ENCODE measurements at regions not wholly inside any gene's neighbourhood (a gene's known extent, or its start where the extent isn't known, plus 50 kb on each side); places are given as distances from the start of the nearest gene placed in this dataset.

GRCh38 chr9:79152306-79152705 lies 419.5 kb upstream of the TLE4 start:
- no peak for DNase-seq (ENCODE audit: low spot score)

- DNase-seq (ENCODE audit: low spot score) = no peak
Observed at GRCh38 chr9:79154806-79155205, 417.0 kb upstream of the TLE4 start.

DNA sequence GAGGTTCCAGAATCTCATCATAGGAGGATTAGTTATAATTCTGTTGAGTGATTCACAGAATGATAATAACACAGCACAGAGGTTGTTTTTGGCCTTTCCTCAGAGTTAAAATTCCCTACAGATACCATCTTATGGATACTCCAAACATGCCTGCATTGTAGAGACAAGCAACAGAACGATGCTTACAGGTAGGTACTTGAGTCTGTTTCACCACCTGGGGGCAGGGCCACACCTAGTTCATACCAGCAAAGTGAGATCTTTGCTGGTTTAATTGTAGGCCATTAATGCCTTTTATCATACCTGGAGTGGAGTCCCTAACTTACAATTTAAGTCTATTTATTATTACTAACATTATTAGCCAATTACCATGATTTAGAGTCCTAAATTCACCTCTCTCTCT lies 416.5 kb upstream of the TLE4 start:
- DNase-seq (ENCODE audit: low spot score) = no peak

- DNase-seq (ENCODE audit: low spot score) = no peak
Observed at GRCh38 chr9:79163544-79163943, 408.2 kb upstream of the TLE4 start.

DNA sequence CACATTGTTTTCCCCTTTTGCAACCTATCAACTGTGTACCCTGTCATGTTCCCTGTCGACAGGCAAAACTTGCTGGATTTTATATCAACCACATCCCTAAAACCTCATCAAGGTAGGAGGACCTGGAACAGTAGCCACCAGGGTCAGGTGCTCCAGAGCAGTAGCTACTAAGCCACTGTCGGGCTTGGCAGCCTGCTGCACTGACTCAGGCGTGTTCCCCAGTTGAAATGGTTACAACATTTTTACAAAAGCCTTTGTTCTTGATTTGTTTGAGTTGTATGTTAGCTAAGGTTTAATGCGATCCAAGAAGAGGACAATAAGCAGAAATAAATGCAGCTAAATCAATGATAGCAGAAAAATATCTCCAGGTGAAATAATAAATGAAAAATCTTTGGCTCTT lies 407.4 kb upstream of the TLE4 start:
- DNase-seq (ENCODE audit: low spot score) = no peak

DNA sequence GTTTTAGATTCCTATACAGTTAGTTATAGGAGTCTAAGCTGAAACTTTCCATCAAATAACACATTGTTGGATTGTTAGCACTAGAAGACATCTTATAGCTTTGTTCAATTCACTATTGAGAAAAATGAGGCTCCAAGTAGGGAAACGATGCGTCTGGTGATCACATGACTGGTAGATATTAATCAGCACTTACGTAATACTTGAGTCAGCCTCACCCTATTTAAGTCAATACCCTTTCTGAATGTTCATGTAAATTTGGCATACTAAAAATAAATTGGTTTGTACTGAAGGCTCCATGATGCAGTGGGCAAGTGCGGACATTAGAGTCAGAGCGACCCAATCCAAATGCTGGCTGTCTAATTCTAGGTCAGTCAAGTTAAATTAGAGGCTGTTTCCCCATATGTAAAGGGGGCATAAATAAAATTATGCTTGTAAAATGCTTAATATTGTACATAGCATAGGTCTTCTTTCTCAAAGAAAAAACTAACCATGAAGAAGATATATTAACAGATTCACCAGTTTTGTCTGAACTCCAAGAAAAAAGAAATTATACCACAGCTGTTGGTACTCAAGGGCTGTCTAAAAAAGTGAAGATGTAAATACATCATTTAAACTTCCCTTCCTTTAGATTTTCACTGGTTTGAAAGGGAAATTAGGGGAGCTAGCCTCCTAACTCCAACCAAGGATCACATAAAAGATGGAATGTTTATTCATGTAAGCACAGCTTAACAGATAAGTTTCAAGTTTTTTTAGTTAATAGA lies 406.6 kb upstream of the TLE4 start:
- no peak for DNase-seq (ENCODE audit: low spot score)

- no peak for DNase-seq (ENCODE audit: low spot score)
Observed at GRCh38 chr9:79166005-79166404, 405.8 kb upstream of the TLE4 start.

DNA sequence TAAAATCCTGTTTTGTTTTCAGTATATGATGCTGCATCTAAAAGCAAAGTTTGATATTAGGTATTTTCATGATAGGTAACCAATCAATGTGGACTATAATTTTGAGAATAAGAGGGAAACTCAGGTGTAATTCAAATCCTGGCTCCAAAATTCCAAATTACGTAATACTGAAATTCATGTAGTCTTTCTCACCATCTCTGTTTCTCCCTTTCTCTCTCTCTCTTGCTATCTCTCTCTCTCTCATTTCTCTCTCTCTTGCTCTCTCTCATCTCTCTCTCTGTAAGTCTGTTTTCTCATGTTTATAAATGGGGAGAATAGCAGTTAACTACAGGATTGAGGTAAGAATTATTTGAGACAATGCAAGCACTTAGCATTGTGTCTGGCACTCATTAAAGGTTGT lies 401.1 kb upstream of the TLE4 start:
- DNase-seq (ENCODE audit: low spot score) = no peak

DNA sequence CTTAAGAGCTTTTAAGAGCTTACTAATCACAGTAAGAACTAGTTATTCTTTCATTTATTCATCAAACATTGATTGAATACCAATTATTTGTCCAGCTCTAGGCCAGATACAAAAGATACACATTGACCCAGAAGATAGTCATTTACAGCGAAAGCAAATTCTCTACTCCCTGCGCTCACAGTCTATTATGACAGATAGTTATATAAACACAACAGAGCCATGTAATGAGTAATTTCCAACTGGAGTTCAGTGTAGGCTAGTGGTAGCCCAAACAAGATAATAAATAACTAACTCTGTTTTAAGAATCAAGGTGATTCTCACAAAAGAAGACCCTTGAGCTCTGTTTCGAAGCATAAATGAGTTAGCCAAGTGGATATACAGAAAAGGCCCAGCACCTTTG lies 397.8 kb upstream of the TLE4 start:
- no peak for DNase-seq (ENCODE audit: low spot score)

DNA sequence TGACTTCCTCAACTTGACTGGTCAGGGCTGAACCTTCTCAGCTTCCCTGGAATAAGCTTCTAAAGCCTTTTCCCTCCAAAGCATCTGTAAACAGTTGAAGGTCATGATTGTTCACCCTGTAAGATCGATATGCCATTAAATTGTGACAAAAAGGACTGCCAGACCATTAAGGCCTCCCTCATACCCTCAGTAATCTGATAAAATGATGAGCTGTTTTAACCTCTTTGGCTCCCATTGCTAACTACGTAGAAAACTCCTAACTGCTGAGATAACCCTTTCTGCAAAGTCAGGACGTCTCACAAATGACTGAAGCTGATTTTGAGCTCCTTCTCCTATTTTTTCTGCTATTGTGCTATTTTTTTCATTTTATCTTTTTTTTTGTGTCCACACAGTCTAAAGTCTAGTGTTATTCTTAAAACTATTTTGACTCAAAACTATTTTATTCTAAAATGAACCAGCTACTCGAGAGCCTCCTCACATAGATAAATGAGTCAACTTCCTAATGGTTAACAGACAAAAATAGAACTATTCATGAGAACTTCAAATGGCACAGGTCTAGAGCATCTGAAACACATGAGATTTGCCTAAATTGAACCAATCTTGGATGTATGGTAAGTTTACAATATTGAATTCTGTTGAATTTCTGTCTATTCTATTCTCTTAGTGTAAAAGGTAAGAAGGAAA lies 395.6 kb upstream of the TLE4 start:
- DNase-seq (ENCODE audit: low spot score) = no peak

DNA sequence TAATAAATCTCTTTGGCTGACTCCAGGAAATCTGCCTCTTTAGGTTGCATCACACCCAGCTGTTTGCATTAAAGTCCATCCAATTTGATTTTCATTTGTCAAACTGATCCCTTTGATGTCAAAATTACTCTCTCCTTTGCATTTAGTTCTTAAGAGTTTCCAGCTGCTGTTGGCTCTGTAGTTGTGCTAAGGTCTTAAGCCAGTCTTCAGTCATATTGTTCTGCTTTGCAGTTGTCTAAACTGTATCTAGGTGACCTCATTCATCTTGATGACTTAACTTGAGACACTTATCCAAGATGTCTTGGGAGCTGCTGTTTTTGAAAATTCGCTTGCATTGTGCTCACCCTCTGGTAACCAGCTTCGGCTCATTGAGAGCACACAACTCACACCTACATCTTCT lies 386.9 kb upstream of the TLE4 start:
- no peak for DNase-seq (ENCODE audit: low spot score)

DNA sequence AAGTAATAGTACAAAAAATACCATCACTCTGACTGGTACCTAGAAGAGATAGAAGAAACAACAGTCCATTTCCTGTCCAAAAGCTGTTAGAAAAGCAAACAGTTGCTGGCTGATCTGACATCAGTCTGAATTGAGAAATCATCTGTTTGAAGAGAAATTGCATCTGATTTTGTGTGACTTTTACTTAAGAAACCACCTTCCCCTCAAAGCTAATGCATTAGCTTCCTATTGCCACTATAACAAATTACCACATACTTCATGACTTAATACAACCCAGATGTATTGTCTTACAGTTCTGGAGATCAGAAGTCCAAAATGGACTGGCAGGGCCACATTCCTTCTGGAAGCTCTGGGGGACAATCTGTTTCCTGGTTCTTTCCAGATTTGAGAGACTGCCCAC lies 385.9 kb upstream of the TLE4 start:
- DNase-seq (ENCODE audit: low spot score) = no peak

DNA sequence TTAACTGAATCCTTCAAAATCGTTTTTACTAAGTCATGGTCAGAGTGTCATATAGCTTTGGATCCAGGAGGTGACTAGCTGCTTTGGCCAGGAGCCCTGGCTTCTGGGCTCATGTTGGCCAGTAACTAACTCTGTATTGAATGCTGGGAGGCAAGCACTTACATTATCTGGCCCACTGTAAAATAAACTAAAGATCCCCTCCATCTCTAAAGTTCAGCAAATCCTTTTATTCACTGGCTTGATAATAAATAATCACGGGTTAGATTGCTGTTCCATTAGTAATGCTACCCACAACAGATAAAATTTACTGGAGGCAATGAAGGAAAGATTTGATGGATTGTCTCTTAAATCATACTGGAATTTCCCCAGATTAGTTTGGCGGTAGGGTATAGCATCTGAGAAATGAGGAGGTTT lies 382.2 kb upstream of the TLE4 start:
- DNase-seq (ENCODE audit: low spot score) = no peak

- DNase-seq (ENCODE audit: low spot score) = no peak
Observed at GRCh38 chr9:79193001-79193400, 378.8 kb upstream of the TLE4 start.

GRCh38 chr9:79193501-79194223 lies 378.1 kb upstream of the TLE4 start:
- no peak for DNase-seq (ENCODE audit: low spot score)

GRCh38 chr9:79195879-79196278 lies 375.9 kb upstream of the TLE4 start:
- no peak for DNase-seq (ENCODE audit: low spot score)

DNA sequence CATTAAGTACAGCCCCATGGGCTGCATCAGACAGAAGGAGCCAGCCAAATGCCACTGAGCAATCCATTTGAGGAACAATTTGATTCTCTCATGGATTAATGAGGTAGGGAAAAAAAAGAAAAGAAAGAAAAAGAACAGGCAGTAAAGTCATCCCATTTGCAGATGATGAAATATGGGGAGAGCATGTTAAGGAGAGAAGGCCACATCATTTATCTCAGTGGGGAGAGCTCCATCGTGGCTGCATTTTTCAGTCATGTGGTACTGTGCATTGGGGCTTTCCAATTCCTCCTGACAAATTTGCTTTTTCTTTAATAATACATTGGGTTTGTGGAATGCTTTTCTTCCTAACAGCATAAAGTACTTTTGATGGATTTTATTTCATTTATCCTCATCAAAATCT lies 375.2 kb upstream of the TLE4 start:
- DNase-seq (ENCODE audit: low spot score) = no peak

- DNase-seq (ENCODE audit: low spot score) = no peak
Observed at GRCh38 chr9:79200336-79200735, 371.4 kb upstream of the TLE4 start.

- no peak for DNase-seq (ENCODE audit: low spot score)
Observed at GRCh38 chr9:79201636-79202035, 370.1 kb upstream of the TLE4 start.

DNA sequence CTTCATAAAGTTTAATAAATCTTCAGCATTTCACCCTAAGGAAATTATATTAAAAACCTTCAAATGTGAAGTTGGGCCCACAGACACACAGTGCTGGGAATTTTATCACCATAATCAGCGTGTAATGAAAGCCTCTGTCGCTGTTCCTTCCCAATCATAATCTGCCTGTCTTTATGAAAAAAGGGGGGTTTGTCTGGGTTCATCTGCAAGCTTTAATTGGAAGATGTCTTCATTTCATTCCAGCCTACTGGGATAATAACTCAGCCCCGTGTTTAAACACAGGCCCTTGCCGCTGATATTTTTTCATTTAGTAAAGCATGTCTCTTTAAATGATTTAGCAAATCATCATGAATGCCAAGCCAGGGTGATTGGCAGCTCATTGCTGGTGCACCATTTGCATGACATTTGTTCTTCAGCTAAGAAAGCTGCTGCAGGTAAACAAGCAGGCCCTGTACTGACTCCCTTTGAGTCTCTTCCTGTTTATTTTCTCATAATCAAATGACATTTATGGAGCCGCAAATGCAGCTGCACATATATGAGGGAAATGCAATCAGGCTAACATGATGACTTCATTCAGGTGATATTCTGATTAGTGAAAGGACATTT lies 362.9 kb upstream of the TLE4 start:
- no peak for DNase-seq (ENCODE audit: low spot score)

GRCh38 chr9:79210541-79211243 lies 361.1 kb upstream of the TLE4 start:
- DNase-seq (ENCODE audit: low spot score) = no peak

Measured in CD4-positive, alpha-beta T cell treated with Interleukin-6 at 100 ng/mL for 8 hours (primary cell).